SU-DHL-6 (cell line): ENCODE measurements at regions not wholly inside any gene's neighbourhood (a gene's known extent, or its start where the extent isn't known, plus 50 kb on each side); places are given as distances from the start of the nearest gene placed in this dataset.

Experiments
- CTCF ChIP-seq: fragments of 200-600 bp; sonication (generic); IDR thresholded peaks from one replicate; pipeline ENCODE4 v1.5.1; 2017; ENCODE audit warnings: antibody characterized with exemption, mild to moderate bottlenecking, low read length, moderate library complexity; ENCODE audit not compliant: insufficient read depth, poor library complexity, severe bottlenecking
- EZH2phosphoT487 ChIP-seq: fragments of 200-600 bp; sonication (generic), shearing (Covaris generic); conservative IDR thresholded peaks from 2 replicates; pipeline ENCODE4 v1.6.1; 2018; ENCODE audit warnings: mild to moderate bottlenecking, antibody characterized with exemption, low read length, moderate library complexity, mixed read lengths

GRCh38 chr11:127217452-127218274, 217.1 kb upstream of the KIRREL3 start:
- no peak for TF ChIP-seq CTCF
- no peak for TF ChIP-seq EZH2phosphoT487
